ENCODE measurements at regions not wholly inside any gene's neighbourhood (a gene's known extent, or its start where the extent isn't known, plus 50 kb on each side); places are given as distances from the start of the nearest gene placed in this dataset.

GRCh38 chr9:99633265-99633664 is 188.4 kb upstream of the NR4A3 start:
- TF ChIP-seq RAD21 (conservative IDR thresholded peaks at IDR 0.05 in 1 of 2, IDR thresholded peaks at IDR 0.05 in 1 of 2) (no peak), EP300 (IDR thresholded peaks at IDR 0.05) (no peak), EHF (CRISPR knock-in tag; IDR thresholded peaks at IDR 0.05) (no peak), PBX3 (IDR thresholded peaks at IDR 0.05) (no peak)
